Keratinocyte (primary cell): ENCODE measurements at regions not wholly inside any gene's neighbourhood (a gene's known extent, or its start where the extent isn't known, plus 50 kb on each side); places are given as distances from the start of the nearest gene placed in this dataset.

ENCODE experiments used
- DNase-seq: peaks from one replicate; pipeline ENCODE4 v3.0.0-alpha.2; 2011; ENCODE audit warnings: low read depth, missing footprints, low spot score
- FAIRE-seq: peaks from 2 replicates; lab custom pipeline; 2011; peaks lifted over from hg19 to GRCh38; lab: Jason Lieb, UNC
- H2AFZ ChIP-seq: 2 replicates; pipeline ENCODE4 v1.6.0; 2012; ENCODE audit warnings: low read length, control low read depth, inconsistent platforms; ENCODE audit not compliant: control insufficient read depth
- H3K27ac ChIP-seq: 2 replicates; pipeline ENCODE4 v1.5.1; 2011; ENCODE audit warnings: low read length; ENCODE audit not compliant: control insufficient read depth, insufficient read depth
- H3K27me3 ChIP-seq: 3 replicates; pipeline ENCODE4 v1.6.0; 2011; ENCODE audit warnings: low read length; ENCODE audit not compliant: control insufficient read depth, insufficient read depth; ENCODE audit errors: extremely low read depth
- H3K36me3 ChIP-seq, 2 experiments: 2 replicates in 1 of 2; 3 replicates in 1 of 2; pipeline ENCODE4 v1.5.1; 2011; ENCODE audit warnings: low read length in 2 of 2, mild to moderate bottlenecking in 1 of 2; ENCODE audit not compliant: control insufficient read depth in 2 of 2, insufficient read depth in 2 of 2; ENCODE audit errors: extremely low read depth in 1 of 2
- H3K4me1 ChIP-seq: 3 replicates; pipeline ENCODE4 v1.5.1; 2011; ENCODE audit warnings: low read length; ENCODE audit not compliant: control insufficient read depth, insufficient read depth; ENCODE audit errors: extremely low read depth
- H3K4me2 ChIP-seq: 3 replicates; pipeline ENCODE4 v1.6.0; 2011; ENCODE audit warnings: low read depth, low read length; ENCODE audit not compliant: control insufficient read depth, insufficient read depth; ENCODE audit errors: extremely low read depth
- H3K4me3 ChIP-seq, 3 experiments: fragments of 200-600 bp in 1 of 3; sonication (generic) in 1 of 3; 2 replicates in 2 of 3; 3 replicates in 1 of 3; pipeline ENCODE4 v1.5.1; 2011 to 2016; ENCODE audit warnings: low read length in 3 of 3, mild to moderate bottlenecking in 3 of 3, control low read depth in 2 of 3, inconsistent platforms in 1 of 3, low read depth in 1 of 3, mixed read lengths in 1 of 3, mixed run types in 1 of 3, moderate library complexity in 1 of 3; ENCODE audit not compliant: control insufficient read depth in 2 of 3, insufficient read depth in 2 of 3; ENCODE audit errors: extremely low read depth in 1 of 3
- H3K79me2 ChIP-seq: 2 replicates; pipeline ENCODE4 v1.6.0; 2012; ENCODE audit warnings: low read length; ENCODE audit not compliant: control insufficient read depth, insufficient read depth
- H3K9ac ChIP-seq: 3 replicates; pipeline ENCODE4 v1.6.0; 2011; ENCODE audit warnings: low read length; ENCODE audit not compliant: control insufficient read depth, insufficient read depth; ENCODE audit errors: extremely low read depth
- H3K9me1 ChIP-seq: 3 replicates; pipeline ENCODE4 v1.6.0; 2011; ENCODE audit warnings: low read length; ENCODE audit not compliant: control insufficient read depth, insufficient read depth; ENCODE audit errors: extremely low read depth
- H3K9me3 ChIP-seq: 2 replicates; pipeline ENCODE4 v1.5.1; 2012; ENCODE audit warnings: low read depth, low read length; ENCODE audit not compliant: control insufficient read depth
- H4K20me1 ChIP-seq: 3 replicates; pipeline ENCODE4 v1.6.0; 2011; ENCODE audit warnings: low read length; ENCODE audit not compliant: control insufficient read depth, insufficient read depth; ENCODE audit errors: extremely low read depth
- CTCF ChIP-seq, 3 experiments: IDR thresholded peaks in 1 of 3; conservative IDR thresholded peaks in 1 of 3; optimal IDR thresholded peaks in 1 of 3; 2 replicates in 2 of 3; 3 replicates in 1 of 3; pipeline versions ENCODE3 to v1.5.1; 2011; ENCODE audit warnings: low read length in 3 of 3, mild to moderate bottlenecking in 3 of 3, moderate library complexity in 2 of 3, control low read depth in 1 of 3, inconsistent platforms in 1 of 3; ENCODE audit not compliant: insufficient read depth in 2 of 3; ENCODE audit errors: extremely low read depth in 1 of 3
- EZH2 ChIP-seq: IDR thresholded peaks from one replicate; pipeline ENCODE4 v1.6.1; 2012; ENCODE audit warnings: inconsistent platforms, mild to moderate bottlenecking, low read length, moderate library complexity
- dilution Hi-C: fragments of 300-500 bp; cut with MboI; formaldehyde crosslinking; loops from one replicate; pipeline ENCODE4 v1.7.0; 2020; ENCODE audit warnings: low sequenced_read_pairs; ENCODE audit not compliant: extremely low pct_ligation_motif_present

- H3K4me2 ChIP-seq = no peak overlapping the region
- H3K27me3 ChIP-seq = no peaks in the 10 kb centered on the region
- TF ChIP-seq EZH2 (no peak), CTCF (optimal IDR thresholded peaks at IDR 0.05 in 1 of 3, IDR thresholded peaks at IDR 0.05 in 1 of 3, conservative IDR thresholded peaks at IDR 0.05 in 1 of 3; ENCODE audit: extremely low read depth in 1 of 3, insufficient read depth in 2 of 3, low read length in 3 of 3) (no peak)
- H3K36me3 ChIP-seq = no peaks in the 10 kb centered on the region
- no peaks in the 10 kb centered on the region for H3K9me1 ChIP-seq
- no peak for FAIRE-seq
- no peak for DNase-seq
- no peaks in the 10 kb centered on the region for H3K4me1 ChIP-seq
- H3K27ac ChIP-seq = no peak overlapping the region
- H3K9me3 ChIP-seq = no peaks in the 10 kb centered on the region
- no peak overlapping the region for H3K4me3 ChIP-seq
- H3K79me2 ChIP-seq = no peaks in the 10 kb centered on the region
- dilution Hi-C loops = no loop called here
- H3K9ac ChIP-seq = no peak overlapping the region
- no peak overlapping the region for H2AFZ ChIP-seq
- no peaks in the 10 kb centered on the region for H4K20me1 ChIP-seq
Measured at GRCh38 chr9:84439250-84439649, 98.7 kb upstream of the SLC28A3 start.

GRCh38 chr9:84442712-84443111, 102.2 kb upstream of the SLC28A3 start:
- no peak for TF ChIP-seq EZH2
- TF ChIP-seq CTCF (optimal IDR thresholded peaks at IDR 0.05 in 1 of 3, IDR thresholded peaks at IDR 0.05 in 1 of 3, conservative IDR thresholded peaks at IDR 0.05 in 1 of 3; ENCODE audit: extremely low read depth in 1 of 3, insufficient read depth in 2 of 3, low read length in 3 of 3) = no peak
- DNase-seq (no peak), FAIRE-seq (no peak)
- Histone ChIP-seq H4K20me1 (no peaks in the 10 kb centered on the region), H2AFZ (no peak overlapping the region), H3K9me1 (no peaks in the 10 kb centered on the region), H3K79me2 (no peaks in the 10 kb centered on the region), H3K4me3 (no peak overlapping the region), H3K36me3 (no peaks in the 10 kb centered on the region), H3K27me3 (no peaks in the 10 kb centered on the region), H3K9ac (no peak overlapping the region), H3K27ac (no peak overlapping the region), H3K4me1 (no peaks in the 10 kb centered on the region), H3K9me3 (no peaks in the 10 kb centered on the region), H3K4me2 (no peak overlapping the region)
- dilution Hi-C loops = no loop called here
